Suprapubic skin (tissue), 4 donors: ENCODE measurements at regions not wholly inside any gene's neighbourhood (a gene's known extent, or its start where the extent isn't known, plus 50 kb on each side); places are given as distances from the start of the nearest gene placed in this dataset.

Experiments used
- CTCF ChIP-seq, 2 donors: fragments of 200-600 bp in 1 of 2; fragments of 450-650 bp in 1 of 2; sonication (generic) in 1 of 2; IDR thresholded peaks; one replicate each; pipeline ENCODE4 v1.5.1; 2016 to 2019; ENCODE audit warnings: antibody characterized with exemption in 2 of 2, mild to moderate bottlenecking in 1 of 2, moderate library complexity in 1 of 2
- EP300 ChIP-seq: sonication (generic); formaldehyde crosslinking; IDR thresholded peaks from one replicate; pipeline ENCODE4 v1.6.1; 2017; ENCODE audit warnings: antibody characterized with exemption
- POLR2A ChIP-seq, 2 donors: fragments of 450-650 bp; IDR thresholded peaks; one replicate each; pipeline ENCODE4 v1.6.1; 2017; ENCODE audit warnings: antibody characterized with exemption in 2 of 2, mild to moderate bottlenecking in 2 of 2, moderate library complexity in 2 of 2
- POLR2AphosphoS5 ChIP-seq, 3 donors: sonication (generic); formaldehyde crosslinking; IDR thresholded peaks; one replicate each; pipeline ENCODE4 v1.6.1; 2017; ENCODE audit warnings: antibody characterized with exemption in 3 of 3

GRCh38 chr13:88585861-88586260 is 914.7 kb downstream of the SLITRK5 start:
- TF ChIP-seq CTCF (IDR thresholded peaks at IDR 0.05) = no peak
- no peak for TF ChIP-seq POLR2A (IDR thresholded peaks at IDR 0.05)
- TF ChIP-seq POLR2AphosphoS5 (IDR thresholded peaks at IDR 0.05) = no peak
- no peak for TF ChIP-seq EP300
